A549 (cell line): ENCODE measurements at regions not wholly inside any gene's neighbourhood (a gene's known extent, or its start where the extent isn't known, plus 50 kb on each side); places are given as distances from the start of the nearest gene placed in this dataset.
"Not testable (repeated sequence)": the region's sequence is repeated elsewhere in the genome, so short reads cannot be mapped to it uniquely, and the experiment has no call there.

Source experiments
- CTCF ChIP-seq: fragments of >200 bp; sonication (Bioruptor Twin); formaldehyde crosslinking; IDR thresholded peaks from 3 replicates; pipeline ENCODE4 v1.5.1; 2016
- EHMT2 ChIP-seq: fragments of 200-600 bp; sonication (generic); IDR thresholded peaks from 2 replicates; pipeline ENCODE4 v1.6.1; 2016; ENCODE audit warnings: antibody characterized with exemption, low read depth, mild to moderate bottlenecking, moderate library complexity
- EP300 ChIP-seq, 2 experiments: fragments of >200 bp; sonication (Bioruptor Twin); formaldehyde crosslinking; IDR thresholded peaks; 2 replicates in 1 of 2; 3 replicates in 1 of 2; pipeline ENCODE4 v1.6.1; 2016 to 2017
- HDAC2 ChIP-seq: fragments of 200-600 bp; sonication (generic); IDR thresholded peaks from 2 replicates; pipeline ENCODE4 v1.6.1; 2016
- HEYL ChIP-seq: fragments of 250-450 bp; sonication (Bioruptor Pico); IDR thresholded peaks from 2 replicates; pipeline ENCODE4 v1.8.0; 2021; ENCODE audit warnings: mild to moderate bottlenecking, moderate library complexity
- HMGXB4 ChIP-seq: fragments of 250-450 bp; sonication (Bioruptor Pico); IDR thresholded peaks from 2 replicates; pipeline ENCODE4 v1.5.0; 2021; ENCODE audit warnings: mild to moderate bottlenecking, moderate library complexity, borderline replicate concordance
- HOXB13 ChIP-seq: fragments of 250-450 bp; sonication (Bioruptor Pico); IDR thresholded peaks from 2 replicates; pipeline ENCODE4 v1.5.0; 2020; ENCODE audit warnings: low read depth, mild to moderate bottlenecking, moderate library complexity
- MAX ChIP-seq: IDR thresholded peaks from 2 replicates; pipeline ENCODE4 v1.6.1; 2012
- NFE2L2 ChIP-seq: fragments of 150-350 bp; conservative IDR thresholded peaks from 2 replicates; pipeline ENCODE4 v1.6.1; 2014; ENCODE audit warnings: low read length
- POLR2A ChIP-seq: IDR thresholded peaks from 2 replicates; pipeline ENCODE4 v1.6.1; 2012; ENCODE audit warnings: mild to moderate bottlenecking, low read length
- RAD21 ChIP-seq, 2 experiments: fragments of >200 bp in 1 of 2; sonication (Bioruptor Twin) in 1 of 2; formaldehyde crosslinking in 1 of 2; IDR thresholded peaks in 1 of 2; conservative IDR thresholded peaks in 1 of 2; 2 replicates in 1 of 2; 3 replicates in 1 of 2; pipeline ENCODE4 v1.6.1; 2012 to 2018; ENCODE audit warnings: inconsistent platforms in 1 of 2
- REST ChIP-seq: fragments of 200-600 bp; sonication (generic); IDR thresholded peaks from 2 replicates; pipeline ENCODE4 v1.6.1; 2016; ENCODE audit warnings: antibody characterized with exemption, mild to moderate bottlenecking, moderate library complexity
- SMC3 ChIP-seq: fragments of >200 bp; sonication (Bioruptor Twin); formaldehyde crosslinking; IDR thresholded peaks from 3 replicates; pipeline ENCODE4 v1.6.1; 2018; ENCODE audit warnings: inconsistent platforms

GRCh38 chr7:32722837-32723236 lies 168.7 kb downstream of the KBTBD2 start:
- TF ChIP-seq CTCF; MAX; HMGXB4 (CRISPR knock-in tag); HEYL; RAD21 (conservative IDR thresholded peaks at IDR 0.05 in 1 of 2, IDR thresholded peaks at IDR 0.05 in 1 of 2); REST; POLR2A; EP300 (IDR thresholded peaks at IDR 0.05); SMC3; NFE2L2; HDAC2; HOXB13 (CRISPR knock-in tag); EHMT2: not testable (repeated sequence)
